ENCODE measurements at regions not wholly inside any gene's neighbourhood (a gene's known extent, or its start where the extent isn't known, plus 50 kb on each side); places are given as distances from the start of the nearest gene placed in this dataset.

GRCh38 chr20:63095718-63096654, 89.2 kb upstream of the BHLHE23 start:
- H4K8ac ChIP-seq (ENCODE audit: low read depth, low read length), result no peak overlapping the region
- no peak overlapping the region for H2BK12ac ChIP-seq (ENCODE audit: low read length)
- peaks cover 0 to 87% (median 17%) of the 10 kb centered on the region in 3 experiments for H3K27me3 ChIP-seq (ENCODE audit: control insufficient read depth in 3 of 3, insufficient read depth in 3 of 3, low read depth in 1 of 3, low read length in 3 of 3)
- WGBS, 2 donors (ENCODE audit: extremely low coverage in 2 of 2, insufficient read length in 2 of 2, insufficient replicate concordance in 1 of 2), result no CpG with 5 or more reads among the region's 21 CpGs
- DNase-seq (ENCODE audit: low spot score), result no peak
- no peaks in the 10 kb centered on the region for H3K79me1 ChIP-seq (ENCODE audit: low read depth, low read length)
- no peak overlapping the region for H2BK120ac ChIP-seq (ENCODE audit: low read depth, low read length)
- no peak overlapping the region for H3K23ac ChIP-seq (ENCODE audit: low read depth, low read length, poor library complexity)
- H3K14ac ChIP-seq (ENCODE audit: low read length), result peak overlapping the region; percentile 97
- H2AK5ac ChIP-seq (ENCODE audit: low read depth, low read length), result peak overlapping the region; percentile 56
- peaks cover 0 to 2% of the 10 kb centered on the region in 2 donors for H3K9me3 ChIP-seq (replicated peaks in 1 of 2; ENCODE audit: control insufficient read depth in 2 of 2, insufficient read depth in 1 of 2, low read depth in 1 of 2, low read length in 2 of 2)
- no peak overlapping the region for H2BK5ac ChIP-seq (ENCODE audit: low read length)
- no peak overlapping the region for H3K27ac ChIP-seq (replicated peaks; ENCODE audit: low read length)
- no peak overlapping the region for H3K4me3 ChIP-seq (ENCODE audit: low read length in 2 of 2)
- no peak overlapping the region for H3K18ac ChIP-seq (ENCODE audit: low read length)
- no peaks in the 10 kb centered on the region for H3K36me3 ChIP-seq (replicated peaks in 1 of 2; ENCODE audit: control insufficient read depth in 2 of 2, insufficient read depth in 2 of 2, low read length in 2 of 2)
- no peak overlapping the region for H3K4ac ChIP-seq (ENCODE audit: low read length)
- no peak overlapping the region for H3K4me2 ChIP-seq (ENCODE audit: insufficient read depth, low read length, poor library complexity, severe bottlenecking)
- H3K9ac ChIP-seq (ENCODE audit: low read depth, low read length, poor library complexity), result no peak overlapping the region
- no peak overlapping the region for H2AFZ ChIP-seq (ENCODE audit: low read length)
- H3K4me1 ChIP-seq (ENCODE audit: control insufficient read depth in 2 of 2, insufficient read depth in 1 of 2, low read depth in 1 of 2, low read length in 2 of 2), result peaks cover 0 to 2% of the 10 kb centered on the region in 2 donors
- no peak overlapping the region for H4K91ac ChIP-seq (ENCODE audit: low read depth, low read length, poor library complexity)
- no peak overlapping the region for H2BK15ac ChIP-seq (ENCODE audit: low read length)

GRCh38 chr20:63094767-63095499, 88.2 kb upstream of the BHLHE23 start:
- Histone ChIP-seq H3K18ac (ENCODE audit: low read length) (no peak overlapping the region), H2AK5ac (ENCODE audit: low read depth, low read length) (no peak overlapping the region), H4K91ac (ENCODE audit: low read depth, low read length, poor library complexity) (no peak overlapping the region), H4K8ac (ENCODE audit: low read depth, low read length) (no peak overlapping the region), H3K9me3 (replicated peaks in 1 of 2; ENCODE audit: control insufficient read depth in 2 of 2, insufficient read depth in 1 of 2, low read depth in 1 of 2, low read length in 2 of 2) (peaks cover 0 to 2% of the 10 kb centered on the region in 2 donors), H3K14ac (ENCODE audit: low read length) (peak overlapping the region; percentile 56), H3K23ac (ENCODE audit: low read depth, low read length, poor library complexity) (no peak overlapping the region), H2AFZ (ENCODE audit: low read length) (no peak overlapping the region), H2BK5ac (ENCODE audit: low read length) (no peak overlapping the region), H3K36me3 (replicated peaks in 1 of 2; ENCODE audit: control insufficient read depth in 2 of 2, insufficient read depth in 2 of 2, low read length in 2 of 2) (no peaks in the 10 kb centered on the region), H3K9ac (ENCODE audit: low read depth, low read length, poor library complexity) (no peak overlapping the region), H2BK15ac (ENCODE audit: low read length) (no peak overlapping the region), H3K4me3 (ENCODE audit: low read length in 2 of 2) (no peak overlapping the region), H3K4me2 (ENCODE audit: insufficient read depth, low read length, poor library complexity, severe bottlenecking) (no peak overlapping the region), H3K4ac (ENCODE audit: low read length) (no peak overlapping the region), H3K27ac (replicated peaks; ENCODE audit: low read length) (no peak overlapping the region), H2BK12ac (ENCODE audit: low read length) (no peak overlapping the region), H3K4me1 (ENCODE audit: control insufficient read depth in 2 of 2, insufficient read depth in 1 of 2, low read depth in 1 of 2, low read length in 2 of 2) (no peaks in the 10 kb centered on the region), H3K79me1 (ENCODE audit: low read depth, low read length) (no peaks in the 10 kb centered on the region), H3K27me3 (ENCODE audit: control insufficient read depth in 3 of 3, insufficient read depth in 3 of 3, low read depth in 1 of 3, low read length in 3 of 3) (peaks cover 0 to 84% (median 9%) of the 10 kb centered on the region in 3 experiments), H2BK120ac (ENCODE audit: low read depth, low read length) (no peak overlapping the region)
- WGBS, 2 donors (ENCODE audit: extremely low coverage in 2 of 2, insufficient read length in 2 of 2, insufficient replicate concordance in 1 of 2), result no CpG with 5 or more reads among the region's 22 CpGs
- no peak for DNase-seq (ENCODE audit: low spot score)

GRCh38 chr20:63093966-63094766, 87.4 kb upstream of the BHLHE23 start:
- Histone ChIP-seq H3K79me1 (ENCODE audit: low read depth, low read length) (no peaks in the 10 kb centered on the region), H2AK5ac (ENCODE audit: low read depth, low read length) (no peak overlapping the region), H3K23ac (ENCODE audit: low read depth, low read length, poor library complexity) (no peak overlapping the region), H3K4ac (ENCODE audit: low read length) (no peak overlapping the region), H2BK120ac (ENCODE audit: low read depth, low read length) (no peak overlapping the region), H3K18ac (ENCODE audit: low read length) (no peak overlapping the region), H3K4me1 (ENCODE audit: control insufficient read depth in 2 of 2, insufficient read depth in 1 of 2, low read depth in 1 of 2, low read length in 2 of 2) (no peaks in the 10 kb centered on the region), H3K4me3 (ENCODE audit: low read length in 2 of 2) (no peak overlapping the region), H2AFZ (ENCODE audit: low read length) (no peak overlapping the region), H3K36me3 (replicated peaks in 1 of 2; ENCODE audit: control insufficient read depth in 2 of 2, insufficient read depth in 2 of 2, low read length in 2 of 2) (no peaks in the 10 kb centered on the region), H2BK5ac (ENCODE audit: low read length) (no peak overlapping the region), H3K27ac (replicated peaks; ENCODE audit: low read length) (no peak overlapping the region), H4K8ac (ENCODE audit: low read depth, low read length) (no peak overlapping the region), H3K9me3 (replicated peaks in 1 of 2; ENCODE audit: control insufficient read depth in 2 of 2, insufficient read depth in 1 of 2, low read depth in 1 of 2, low read length in 2 of 2) (peaks cover 0 to 2% of the 10 kb centered on the region in 2 donors), H2BK12ac (ENCODE audit: low read length) (peak overlapping the region; percentile 58), H2BK15ac (ENCODE audit: low read length) (no peak overlapping the region), H3K14ac (ENCODE audit: low read length) (peak overlapping the region; percentile 56), H3K9ac (ENCODE audit: low read depth, low read length, poor library complexity) (no peak overlapping the region), H4K91ac (ENCODE audit: low read depth, low read length, poor library complexity) (no peak overlapping the region), H3K27me3 (ENCODE audit: control insufficient read depth in 3 of 3, insufficient read depth in 3 of 3, low read depth in 1 of 3, low read length in 3 of 3) (peaks cover 0 to 83% (median 3%) of the 10 kb centered on the region in 3 experiments), H3K4me2 (ENCODE audit: insufficient read depth, low read length, poor library complexity, severe bottlenecking) (no peak overlapping the region)
- no peak for DNase-seq (ENCODE audit: low spot score)
- no CpG with 5 or more reads among the region's 37 CpGs for WGBS, 2 donors (ENCODE audit: extremely low coverage in 2 of 2, insufficient read length in 2 of 2, insufficient replicate concordance in 1 of 2)

Measured in neuronal stem cell (in vitro differentiated cells).